T-helper 1 cell treated with Interleukin-12 subunit alpha and Interleukin-12 subunit beta and Interleukin-4 antibody, amounts not matched to agents 30 ng/mL and 1 ng/mL, for 36 hours (primary cell): ENCODE measurements at regions not wholly inside any gene's neighbourhood (a gene's known extent, or its start where the extent isn't known, plus 50 kb on each side); places are given as distances from the start of the nearest gene placed in this dataset.
"Not testable (repeated sequence)": the region's sequence is repeated elsewhere in the genome, so short reads cannot be mapped to it uniquely, and the experiment has no call there.

Source experiments
- intact Hi-C: fragments of 100-400 bp; cut with micrococcal nuclease; formaldehyde crosslinking; loops from one replicate; pipeline ENCODE4 v1.15.1; 2024

DNA sequence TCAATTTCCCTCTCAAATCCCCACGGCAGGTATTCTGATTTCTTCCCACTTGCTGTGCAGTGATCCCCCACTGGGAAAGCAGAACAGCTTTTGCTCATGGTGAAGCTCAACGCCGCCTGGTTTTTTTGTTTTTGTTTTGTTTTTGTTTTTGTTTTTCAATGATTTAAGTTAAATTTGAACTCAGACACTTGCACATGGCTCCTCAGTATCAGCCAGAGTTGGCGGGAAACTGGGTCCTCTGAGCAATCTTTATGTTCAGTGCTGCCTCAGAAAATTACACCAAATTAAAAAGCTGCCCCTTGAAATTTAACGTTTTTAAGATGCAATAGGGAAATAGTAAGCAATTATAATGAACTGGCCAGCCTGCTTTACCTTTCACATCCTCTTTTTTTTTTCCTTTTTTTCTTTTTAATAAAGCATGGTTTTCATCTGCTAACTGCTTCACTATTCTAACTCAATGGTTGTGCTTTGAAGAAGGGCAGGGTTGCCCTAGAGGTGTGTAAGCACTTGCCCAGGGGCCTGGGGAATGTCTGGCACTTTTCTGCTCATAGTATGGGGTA, 277.0 kb upstream of the HNRNPA3 start:
- intact Hi-C loops, result loop anchor here (10.0 kb wide), 1 partner anchor 1449 kb away; no protein-coding TSS in a partner anchor

DNA sequence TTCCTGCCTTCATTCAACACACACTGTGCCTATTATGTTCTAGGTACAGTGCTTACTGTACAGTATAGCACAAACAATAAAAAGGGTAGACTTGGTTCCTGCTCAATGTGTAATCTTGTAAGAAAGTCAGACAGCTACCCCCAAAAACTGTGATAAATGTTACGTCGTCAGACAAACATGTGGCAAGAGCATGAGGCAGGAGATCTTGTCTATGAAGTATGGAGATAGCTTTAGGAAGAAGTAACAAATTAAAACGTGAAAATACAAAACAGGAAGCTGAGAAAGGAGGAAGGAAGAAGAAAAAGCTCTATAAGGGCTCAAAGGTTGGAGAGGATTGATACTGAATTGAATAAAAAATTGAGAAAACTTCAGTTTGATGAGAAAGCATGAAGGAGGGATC, 276.2 kb upstream of the HNRNPA3 start:
- intact Hi-C loops, result loop anchor here (10.0 kb wide), 1 partner anchor 1448 kb away; no protein-coding TSS in a partner anchor

DNA sequence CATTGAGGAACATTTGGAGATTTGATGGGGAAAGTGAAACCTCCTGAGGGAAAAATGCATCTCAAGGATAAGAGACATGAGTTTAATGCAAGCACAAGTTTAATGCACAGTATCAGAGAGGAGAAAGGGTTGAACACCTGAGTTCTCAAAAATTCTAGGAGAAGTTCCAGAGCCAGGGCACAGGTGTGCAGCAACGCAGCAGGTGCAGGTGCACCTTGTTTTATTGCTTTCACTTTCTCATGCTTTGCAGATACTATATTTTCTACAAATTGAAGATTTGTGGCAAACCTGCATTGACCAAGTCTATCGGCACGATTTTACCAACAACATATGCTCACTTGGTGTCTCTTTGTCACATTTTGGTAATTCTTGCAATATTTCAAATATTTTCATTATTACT, 267.6 kb upstream of the HNRNPA3 start:
- intact Hi-C loops, result no loop called here

DNA sequence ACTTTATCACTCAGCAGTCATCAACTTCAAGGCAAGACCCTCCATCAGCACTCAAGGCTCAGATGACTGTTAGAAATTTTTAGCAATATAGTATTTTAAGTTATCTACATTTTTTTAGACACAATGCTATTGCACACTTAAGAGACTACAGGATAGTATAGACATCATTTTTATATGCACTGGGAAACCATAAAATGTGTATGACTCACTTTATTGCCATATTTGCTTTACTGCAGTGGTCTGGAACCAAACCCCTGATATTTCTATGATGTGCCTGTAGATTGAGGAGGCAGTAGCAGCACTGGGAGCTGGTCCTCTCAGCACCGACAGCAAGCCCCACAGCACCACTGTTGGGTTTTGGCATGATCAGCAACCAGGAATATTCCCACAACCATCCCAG, 264.8 kb upstream of the HNRNPA3 start:
- intact Hi-C loops, result no loop called here

DNA sequence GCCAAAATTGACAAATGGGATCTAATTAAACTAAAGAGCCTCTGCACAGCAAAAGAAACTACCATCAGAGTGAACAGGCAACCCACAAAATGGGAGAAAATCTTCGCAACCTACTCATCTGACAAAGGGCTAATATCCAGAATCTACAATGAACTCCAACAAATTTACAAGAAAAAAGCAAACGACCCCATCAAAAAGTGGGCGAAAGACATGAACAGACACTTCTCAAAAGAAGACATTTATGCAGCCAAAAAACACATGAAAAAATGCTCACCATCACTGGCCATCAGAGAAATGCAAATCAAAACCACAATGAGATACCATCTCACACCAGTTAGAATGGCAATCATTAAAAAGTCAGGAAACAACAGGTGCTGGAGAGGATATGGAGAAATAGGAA, 261.4 kb upstream of the HNRNPA3 start:
- intact Hi-C loops, result not testable (repeated sequence)

DNA sequence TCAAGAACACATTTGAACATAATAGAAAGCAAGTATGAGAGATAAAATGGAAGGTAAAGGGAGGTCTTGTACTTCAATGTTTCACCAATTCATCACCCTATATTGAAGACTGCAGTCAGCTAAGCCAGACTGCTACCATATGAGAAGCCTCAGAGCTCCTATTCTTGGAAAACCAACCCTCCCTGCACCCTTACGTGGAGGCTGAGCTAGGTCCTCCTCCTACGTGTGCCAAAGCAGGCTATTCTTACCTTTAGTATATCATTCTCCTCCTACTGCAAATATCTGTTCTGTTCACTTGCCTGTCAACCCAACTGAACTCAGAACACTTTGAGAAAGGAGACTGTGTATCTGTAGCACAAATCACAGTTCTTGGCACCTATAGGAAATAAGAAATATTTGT, 255.8 kb upstream of the HNRNPA3 start:
- intact Hi-C loops, result no loop called here

DNA sequence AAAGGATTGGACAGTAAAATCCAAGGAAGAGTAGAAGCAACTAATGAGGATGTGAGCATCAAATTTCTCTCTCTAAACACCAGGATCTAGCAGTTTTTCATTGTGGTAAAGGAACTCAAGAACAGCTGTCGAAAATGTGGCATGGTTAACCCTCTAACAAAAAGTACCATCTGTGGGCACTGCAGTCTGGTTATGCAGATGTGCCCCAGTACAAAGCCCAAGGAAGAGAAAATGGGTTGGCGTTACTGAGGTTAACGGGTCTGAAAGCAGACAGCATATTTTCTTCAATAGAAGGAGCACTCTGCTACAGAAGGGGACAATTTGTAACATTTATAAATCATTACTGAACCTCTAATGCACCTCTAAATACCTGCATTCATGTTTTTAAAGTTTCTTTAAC, 253.0 kb upstream of the HNRNPA3 start:
- intact Hi-C loops, result no loop called here

DNA sequence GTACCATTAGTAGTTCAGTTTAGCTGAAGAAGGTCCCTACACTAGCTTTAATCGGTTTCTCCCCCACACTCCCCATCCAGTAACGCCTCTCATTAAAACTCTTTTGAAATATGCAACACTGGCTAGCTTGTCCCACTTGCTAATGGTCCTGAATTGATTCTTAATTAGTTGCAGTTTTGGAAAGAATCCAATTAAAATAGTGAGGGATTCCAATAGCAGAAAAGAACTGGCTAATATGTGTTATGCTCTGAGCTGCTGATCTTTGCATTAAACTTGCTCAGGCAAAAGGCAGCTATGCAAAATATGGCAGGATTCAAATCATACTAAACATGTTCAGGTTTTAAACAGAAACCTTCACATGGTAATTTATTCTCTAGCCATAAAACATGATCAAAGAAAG, 252.5 kb upstream of the HNRNPA3 start:
- intact Hi-C loops, result no loop called here

DNA sequence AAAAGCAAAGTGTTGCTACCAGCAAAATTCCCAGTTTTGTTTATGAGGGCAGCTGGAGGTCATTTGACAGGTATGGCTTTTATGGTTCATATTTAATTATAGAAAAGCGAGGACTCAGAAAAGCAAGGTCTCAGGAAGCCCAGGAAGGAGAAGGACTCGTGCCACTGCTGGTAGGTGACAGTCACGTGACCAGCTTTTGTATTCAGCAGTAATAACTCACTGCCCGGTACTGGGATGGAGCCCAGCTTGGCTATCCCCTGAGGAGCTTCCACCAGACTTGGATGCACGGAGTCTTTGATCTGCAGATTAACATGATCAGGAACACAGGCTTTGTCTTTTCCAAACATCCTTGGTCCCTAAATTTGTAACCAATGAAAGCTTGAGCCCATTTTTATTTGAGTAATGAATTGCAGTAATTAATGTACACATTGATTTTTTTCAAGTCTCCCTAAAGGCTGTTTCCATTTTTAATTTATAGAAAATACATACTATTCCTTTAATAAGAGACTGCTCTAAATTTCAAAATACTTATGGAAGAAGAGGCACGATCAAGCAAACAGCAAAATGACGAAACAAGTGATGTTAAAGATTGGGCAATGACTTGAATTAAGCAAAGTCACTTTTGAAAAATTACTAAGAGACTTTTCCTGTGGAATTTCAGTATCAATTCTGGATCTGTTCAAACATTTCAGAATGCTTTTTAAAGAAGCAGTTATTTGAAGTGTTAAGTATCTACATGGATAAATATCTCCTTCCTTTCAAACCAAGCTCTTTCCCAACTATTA, 251.7 kb upstream of the HNRNPA3 start:
- intact Hi-C loops, result no loop called here

DNA sequence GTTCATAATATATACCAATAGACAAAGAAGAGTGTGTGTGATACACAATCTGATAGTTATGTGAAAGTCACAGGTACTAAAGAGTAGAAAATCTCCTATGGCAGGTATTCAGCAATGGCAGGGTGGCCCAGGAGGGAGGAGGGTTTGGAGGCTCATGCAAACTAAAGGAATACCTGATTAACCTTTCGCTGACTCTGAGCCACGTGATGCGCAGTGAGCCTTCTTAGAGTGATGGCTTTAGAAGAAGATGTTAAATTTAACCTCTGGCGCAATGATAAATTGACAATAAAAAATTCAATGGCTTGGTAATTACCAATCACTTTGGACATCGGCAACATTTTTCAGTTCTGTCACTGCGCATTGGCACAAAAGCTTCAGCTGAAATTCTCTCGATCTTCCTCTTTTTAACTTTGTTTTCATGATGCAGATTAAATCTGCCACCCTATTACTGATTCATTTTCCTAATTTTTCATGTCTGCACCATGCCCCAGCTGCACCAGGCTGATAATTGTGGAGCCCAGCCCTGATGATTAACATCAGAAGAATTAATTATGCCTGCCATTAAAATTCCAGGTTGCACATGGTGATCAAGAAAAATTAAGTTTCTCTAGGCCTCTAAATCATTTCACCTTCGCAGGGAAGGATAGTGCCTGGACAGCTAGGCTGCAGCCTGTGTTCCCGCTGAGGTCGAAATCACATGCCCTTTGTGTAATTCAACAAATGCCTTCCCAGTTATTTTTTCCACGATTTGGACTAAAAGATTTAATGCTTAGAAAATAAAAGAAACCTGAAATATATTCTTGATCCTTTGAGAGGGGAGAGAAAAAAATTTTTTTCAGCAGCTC, 250.6 kb upstream of the HNRNPA3 start:
- intact Hi-C loops, result no loop called here

DNA sequence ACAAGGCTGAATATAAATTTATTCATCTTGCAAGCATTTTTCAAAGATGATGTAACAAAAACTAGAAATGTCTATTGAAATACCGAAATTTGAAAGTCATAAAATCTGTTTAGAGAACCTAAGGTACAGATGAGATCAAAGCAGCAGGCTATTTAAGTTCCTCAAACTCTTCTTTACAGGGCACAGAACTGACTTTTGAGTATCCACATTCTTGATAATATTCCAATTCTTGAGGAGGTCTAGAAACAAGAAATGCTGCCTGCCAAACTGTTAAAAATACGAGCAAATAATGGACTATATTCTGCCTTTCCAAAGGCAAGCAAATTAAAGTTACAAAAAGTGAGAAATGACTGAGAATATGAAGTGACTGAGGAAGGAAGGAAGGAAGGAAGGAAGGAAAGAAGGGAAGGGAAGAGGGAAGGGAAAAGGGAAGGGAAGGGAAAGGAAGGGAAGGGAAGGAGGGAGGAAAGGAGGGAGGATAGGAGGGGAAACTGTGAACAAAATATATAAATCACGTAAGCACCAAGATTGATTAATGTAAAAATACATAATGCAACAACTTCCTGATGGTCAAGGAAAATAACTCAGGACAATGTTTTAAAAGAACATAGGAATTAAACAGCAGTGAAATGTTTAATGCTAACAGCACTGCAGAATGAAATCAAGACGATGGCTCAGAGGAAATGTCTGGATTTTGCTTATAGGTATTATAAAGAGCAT, 248.9 kb upstream of the HNRNPA3 start:
- intact Hi-C loops, result no loop called here

DNA sequence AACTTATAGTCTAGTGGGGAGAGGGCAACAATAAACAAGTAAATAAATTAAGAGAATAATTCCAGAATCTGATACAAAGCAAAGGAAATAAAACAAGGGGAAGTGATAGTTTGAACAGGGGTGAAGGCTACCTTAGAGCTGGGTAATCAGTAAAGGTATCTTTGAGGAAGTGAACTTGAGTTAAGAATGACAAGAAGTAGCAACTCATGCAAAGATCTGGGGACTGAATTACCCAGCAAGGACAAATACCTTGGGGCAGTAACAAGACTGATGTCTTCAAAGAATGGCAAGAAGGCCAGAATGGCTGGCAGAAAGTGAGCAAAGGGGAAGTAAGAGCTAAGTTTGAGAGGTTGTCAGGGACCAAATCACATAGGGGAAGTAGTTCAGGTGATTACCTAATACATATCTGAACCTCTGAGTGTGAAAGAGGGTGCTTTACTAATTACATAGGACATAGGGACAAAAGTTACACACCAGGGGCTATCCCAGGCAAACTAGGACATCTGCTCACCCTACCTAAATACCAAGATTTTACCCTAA, 244.6 kb upstream of the HNRNPA3 start:
- intact Hi-C loops, result no loop called here

DNA sequence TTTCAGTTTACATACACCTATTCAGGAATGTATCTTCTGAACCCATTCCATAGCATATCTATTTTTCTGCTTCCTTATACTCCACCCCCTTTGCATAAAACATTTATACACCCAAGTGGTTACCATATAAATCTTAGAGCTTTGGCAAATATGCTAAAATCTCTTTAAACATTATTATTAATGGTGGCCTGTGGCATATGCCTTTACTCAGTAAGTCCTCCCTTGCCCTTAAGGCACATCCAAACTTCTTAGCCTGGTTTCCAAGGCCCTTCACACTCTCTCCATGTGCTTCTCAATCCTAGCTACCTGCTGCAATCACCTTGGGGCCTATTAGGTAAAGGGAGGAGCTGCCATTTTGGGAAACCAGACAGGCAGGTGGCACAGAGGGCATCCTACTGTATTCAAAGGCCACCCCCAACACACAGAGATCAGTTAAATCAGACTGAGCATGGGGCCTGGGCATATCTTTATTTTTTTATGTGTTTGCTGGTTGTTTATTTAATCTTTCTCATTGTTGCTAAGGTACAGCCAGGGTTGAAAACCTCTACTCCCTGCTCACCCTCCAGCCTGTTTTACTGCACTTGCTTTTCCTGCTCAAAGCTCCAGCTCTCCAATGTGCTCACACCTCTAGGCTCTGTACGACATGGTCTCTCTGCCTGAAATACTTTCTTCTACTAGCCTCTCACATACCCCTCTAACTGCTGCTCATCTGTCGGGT, 242.8 kb upstream of the HNRNPA3 start:
- intact Hi-C loops, result no loop called here

DNA sequence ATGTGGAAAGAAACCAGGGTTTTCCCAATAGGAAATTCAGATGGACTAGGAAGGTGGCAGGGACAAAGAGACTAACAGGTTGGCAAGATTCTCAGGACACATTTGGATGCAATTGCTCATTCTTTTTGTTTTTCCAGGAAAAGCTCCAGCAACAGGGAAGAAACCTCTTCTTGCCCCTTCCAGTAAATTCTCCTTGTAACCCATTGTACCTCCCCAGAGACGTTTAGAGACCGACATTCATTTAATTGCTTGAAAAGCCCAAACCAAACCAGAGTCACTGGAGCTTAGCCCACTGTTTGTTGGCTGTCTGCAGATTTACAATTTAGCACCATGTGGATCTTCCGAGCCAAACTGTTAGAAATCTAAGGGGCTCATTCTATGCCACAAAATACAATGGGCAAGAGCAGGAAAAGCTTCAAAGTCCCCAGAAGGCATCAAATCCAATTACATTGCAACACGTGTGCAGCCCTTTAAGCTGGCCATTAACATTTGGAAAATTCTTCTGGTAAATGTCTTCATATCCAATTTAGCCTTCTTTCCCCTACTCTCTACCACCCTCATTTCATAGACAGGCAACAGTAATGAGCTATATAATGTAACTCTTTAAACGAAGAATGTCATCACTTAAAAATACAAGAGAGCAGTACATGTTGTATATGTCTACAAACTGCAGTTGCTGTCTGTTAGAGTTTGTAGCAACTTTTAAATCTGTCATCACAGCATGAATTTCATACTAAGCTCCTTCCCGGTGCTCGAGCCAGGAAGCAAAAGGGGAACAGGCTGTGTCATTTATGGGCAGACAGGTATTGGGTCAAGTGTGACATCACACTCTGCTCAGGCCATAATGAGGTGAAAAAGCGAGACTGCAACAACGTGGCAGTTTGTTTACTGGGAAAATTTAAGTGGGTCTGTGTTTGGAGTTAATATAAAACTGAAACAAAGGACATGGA, 235.6 kb upstream of the HNRNPA3 start:
- intact Hi-C loops, result no loop called here

DNA sequence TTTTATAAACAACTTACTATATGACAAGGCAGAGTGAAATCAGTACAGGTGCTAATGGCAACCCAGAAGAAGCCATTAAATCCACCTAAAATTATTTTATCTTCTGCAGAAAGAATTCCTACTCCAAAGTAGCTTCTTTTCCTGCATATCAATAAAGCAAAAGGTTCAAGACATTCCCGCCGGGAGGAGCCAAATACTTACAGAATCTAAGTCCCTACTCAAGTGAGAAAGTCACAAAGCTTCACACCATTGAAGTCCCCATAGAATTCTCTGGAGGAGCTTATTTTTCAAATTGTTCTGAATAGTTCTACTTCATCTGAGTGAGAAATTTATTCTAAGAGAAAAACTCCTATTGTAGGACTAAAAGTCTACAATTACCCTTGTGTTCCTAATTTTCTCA, 233.7 kb upstream of the HNRNPA3 start:
- intact Hi-C loops, result no loop called here

DNA sequence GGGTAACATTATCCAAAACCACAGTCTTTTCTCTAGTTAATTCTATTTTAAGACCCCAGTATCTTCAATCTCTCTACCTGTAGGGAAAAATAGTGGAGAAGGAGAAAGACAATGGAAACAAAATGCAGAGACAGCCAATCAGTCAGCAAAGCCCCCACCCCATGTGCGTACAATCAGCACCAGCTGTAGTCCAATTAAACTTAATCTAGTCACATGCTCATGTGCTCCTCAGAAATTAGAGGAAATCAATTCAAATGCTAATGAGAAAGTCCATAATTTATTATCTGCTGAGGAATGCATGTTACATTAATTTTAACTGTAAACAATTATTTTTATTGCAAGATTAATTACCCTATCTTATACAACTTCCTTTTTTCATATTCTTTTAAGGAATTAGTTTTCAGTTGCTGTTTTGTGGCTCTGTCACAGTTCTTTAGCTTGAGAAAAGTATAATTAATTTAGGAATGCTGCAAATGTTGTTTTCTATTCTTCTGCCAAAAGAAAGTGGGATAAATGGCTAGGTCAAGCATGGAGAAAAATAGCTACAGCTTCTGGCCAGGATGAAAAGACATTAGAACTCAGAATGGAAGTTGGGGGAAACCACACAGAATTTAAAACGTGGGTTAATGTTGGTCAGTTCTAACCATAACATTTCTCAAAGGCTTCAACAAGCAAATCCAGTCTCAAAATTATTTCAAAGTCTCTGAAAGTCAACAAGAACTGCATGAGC, 232.4 kb upstream of the HNRNPA3 start:
- intact Hi-C loops, result no loop called here

DNA sequence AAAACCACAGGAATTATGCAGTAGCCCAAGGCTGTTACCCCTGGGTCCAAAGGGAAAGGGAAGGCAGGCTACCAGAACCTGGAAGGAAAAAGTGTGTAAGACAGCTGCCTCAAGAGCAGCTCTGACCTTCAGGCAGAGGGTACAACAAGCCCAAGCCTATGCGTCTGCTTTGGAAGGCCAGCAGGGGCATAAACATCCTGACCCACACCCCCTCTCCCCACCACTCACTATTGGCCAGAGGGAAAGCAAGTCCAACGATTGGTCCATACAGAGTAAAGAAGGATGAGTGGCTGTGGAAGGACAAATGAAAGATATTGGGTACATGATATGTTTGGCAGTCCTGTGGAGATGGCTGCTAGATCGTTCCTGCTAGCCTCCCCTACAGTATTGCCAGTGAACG, 227.6 kb upstream of the HNRNPA3 start:
- intact Hi-C loops, result no loop called here

DNA sequence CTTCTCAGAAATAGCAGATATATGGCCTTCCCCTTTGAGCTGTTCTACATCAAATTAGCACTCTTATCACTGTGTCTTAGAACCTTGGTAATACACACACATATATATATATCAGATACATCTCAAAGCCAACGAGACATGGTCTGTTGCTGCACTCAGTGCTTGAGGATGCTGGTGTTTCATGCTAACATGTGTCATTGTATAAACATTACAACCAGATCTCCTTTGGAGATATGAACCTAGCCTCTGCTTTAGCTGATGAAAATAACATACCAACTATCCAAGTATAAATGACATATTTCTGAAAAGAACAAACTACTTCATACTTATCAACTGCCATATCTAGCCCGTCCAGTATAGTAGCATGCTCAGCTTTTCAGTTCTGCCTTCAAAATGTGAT, 226.7 kb upstream of the HNRNPA3 start:
- intact Hi-C loops, result no loop called here

DNA sequence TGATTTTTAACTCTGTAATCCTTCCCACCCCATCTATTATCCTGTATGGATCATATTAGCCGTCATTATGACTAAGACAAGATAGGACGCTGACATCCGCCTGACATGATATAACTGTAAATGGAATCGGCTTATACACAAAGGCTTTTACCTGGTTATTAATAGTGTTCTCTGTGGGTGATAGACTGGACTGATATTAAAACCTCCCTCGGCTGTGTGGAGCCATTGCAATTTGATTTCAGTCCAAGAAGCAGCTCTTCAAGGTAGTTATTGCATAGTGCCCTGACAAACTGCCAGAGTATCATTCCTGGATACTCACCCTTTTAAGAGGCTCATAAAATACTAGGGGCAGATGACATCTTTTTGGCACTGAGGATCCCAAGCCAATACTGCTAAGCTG, 226.1 kb upstream of the HNRNPA3 start:
- intact Hi-C loops, result no loop called here
